ENCODE measurements at regions not wholly inside any gene's neighbourhood (a gene's known extent, or its start where the extent isn't known, plus 50 kb on each side); places are given as distances from the start of the nearest gene placed in this dataset.

- Histone ChIP-seq H3K9me3 (no peaks in the 10 kb centered on the region), H3K4me1 (ENCODE audit: low read depth) (no peaks in the 10 kb centered on the region), H3K36me3 (ENCODE audit: low read depth) (no peaks in the 10 kb centered on the region), H3K4me3 (no peak overlapping the region)
- intact Hi-C loops (cut with DNase I, micrococcal nuclease), result no loop called here
- TF ChIP-seq, protein P1, sequence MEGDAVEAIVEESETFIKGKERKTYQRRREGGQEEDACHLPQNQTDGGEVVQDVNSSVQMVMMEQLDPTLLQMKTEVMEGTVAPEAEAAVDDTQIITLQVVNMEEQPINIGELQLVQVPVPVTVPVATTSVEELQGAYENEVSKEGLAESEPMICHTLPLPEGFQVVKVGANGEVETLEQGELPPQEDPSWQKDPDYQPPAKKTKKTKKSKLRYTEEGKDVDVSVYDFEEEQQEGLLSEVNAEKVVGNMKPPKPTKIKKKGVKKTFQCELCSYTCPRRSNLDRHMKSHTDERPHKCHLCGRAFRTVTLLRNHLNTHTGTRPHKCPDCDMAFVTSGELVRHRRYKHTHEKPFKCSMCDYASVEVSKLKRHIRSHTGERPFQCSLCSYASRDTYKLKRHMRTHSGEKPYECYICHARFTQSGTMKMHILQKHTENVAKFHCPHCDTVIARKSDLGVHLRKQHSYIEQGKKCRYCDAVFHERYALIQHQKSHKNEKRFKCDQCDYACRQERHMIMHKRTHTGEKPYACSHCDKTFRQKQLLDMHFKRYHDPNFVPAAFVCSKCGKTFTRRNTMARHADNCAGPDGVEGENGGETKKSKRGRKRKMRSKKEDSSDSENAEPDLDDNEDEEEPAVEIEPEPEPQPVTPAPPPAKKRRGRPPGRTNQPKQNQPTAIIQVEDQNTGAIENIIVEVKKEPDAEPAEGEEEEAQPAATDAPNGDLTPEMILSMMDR (IDR thresholded peaks at IDR 0.05), result no peak
- ATAC-seq (no peak), DNase-seq (no peak)
Measured at GRCh38 chr13:105805892-105806627, 729.4 kb downstream of the EFNB2 start.

DNA sequence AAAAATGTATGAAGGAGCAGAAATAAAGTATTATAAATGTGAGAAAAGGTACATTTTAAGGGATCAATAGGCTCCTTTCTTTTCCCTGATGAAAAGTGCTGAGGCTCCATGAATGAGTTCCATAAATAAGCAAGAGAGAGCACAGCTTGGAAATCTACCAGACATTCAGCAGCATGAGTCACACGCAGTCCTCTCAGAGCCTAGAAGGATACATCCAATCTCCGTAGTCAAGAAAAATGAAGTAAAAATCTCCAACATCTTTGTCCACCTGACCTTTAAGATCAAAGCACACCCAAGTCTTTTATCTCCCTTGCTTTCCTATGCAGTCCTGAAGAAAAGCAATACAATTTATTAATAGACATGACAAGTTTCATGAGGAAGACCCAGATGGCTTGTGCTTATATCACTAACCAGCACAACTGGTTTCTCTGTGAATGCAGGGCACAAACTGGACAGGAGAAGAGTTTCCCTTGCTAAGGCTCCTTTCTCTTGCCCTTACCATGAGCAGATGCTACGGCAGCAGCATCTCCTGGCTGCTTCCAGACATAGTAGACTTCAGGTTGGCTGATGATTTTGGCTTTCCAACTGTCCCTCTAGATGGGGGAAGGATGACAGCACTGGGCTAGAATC lies 730.8 kb downstream of the EFNB2 start:
- no peaks in the 10 kb centered on the region for H3K9me3 ChIP-seq
- no peak overlapping the region for H3K4me3 ChIP-seq
- TF ChIP-seq, protein P1 (IDR thresholded peaks at IDR 0.05), result no peak
- DNase-seq (no peak), ATAC-seq (no peak)
- intact Hi-C loops (cut with DNase I, micrococcal nuclease), result no loop called here
- no peaks in the 10 kb centered on the region for H3K36me3 ChIP-seq (ENCODE audit: low read depth)
- H3K4me1 ChIP-seq (ENCODE audit: low read depth), result no peaks in the 10 kb centered on the region

- ATAC-seq (no peak), DNase-seq (no peak)
- Histone ChIP-seq H3K9me3 (no peaks in the 10 kb centered on the region), H3K36me3 (ENCODE audit: low read depth) (no peaks in the 10 kb centered on the region), H3K4me1 (ENCODE audit: low read depth) (no peaks in the 10 kb centered on the region), H3K4me3 (no peak overlapping the region)
- TF ChIP-seq, protein P1 (IDR thresholded peaks at IDR 0.05), result no peak
- intact Hi-C loops (cut with DNase I, micrococcal nuclease), result no loop called here
Measured at GRCh38 chr13:105799155-105799554, 736.3 kb downstream of the EFNB2 start.

GRCh38 chr13:105798541-105798940 lies 736.9 kb downstream of the EFNB2 start:
- ATAC-seq (no peak), DNase-seq (no peak)
- no peaks in the 10 kb centered on the region for H3K9me3 ChIP-seq
- TF ChIP-seq, protein P1 (IDR thresholded peaks at IDR 0.05), result no peak
- H3K4me3 ChIP-seq, result no peak overlapping the region
- no peaks in the 10 kb centered on the region for H3K36me3 ChIP-seq (ENCODE audit: low read depth)
- intact Hi-C loops (cut with DNase I, micrococcal nuclease), result no loop called here
- H3K4me1 ChIP-seq (ENCODE audit: low read depth), result no peaks in the 10 kb centered on the region

DNA sequence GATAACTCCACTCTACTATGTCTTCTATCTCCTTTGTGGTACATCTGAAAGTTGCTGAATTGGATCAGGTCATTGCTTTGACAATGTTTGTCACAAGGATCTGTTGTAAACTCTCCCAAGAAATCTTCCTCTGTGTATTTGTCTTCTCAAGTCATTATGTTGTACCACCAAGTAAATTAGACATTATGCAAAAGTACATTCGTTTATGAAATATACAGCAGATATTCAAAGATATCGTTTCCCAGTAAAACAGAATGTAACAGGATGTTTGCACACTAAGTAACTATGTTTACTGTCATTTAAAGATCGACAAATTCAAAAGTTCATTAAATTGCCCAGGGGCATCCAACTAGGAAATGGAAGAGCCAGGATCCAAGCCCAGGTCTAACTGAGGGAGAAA lies 739.4 kb downstream of the EFNB2 start:
- ATAC-seq (no peak), DNase-seq (no peak)
- intact Hi-C loops (cut with DNase I, micrococcal nuclease), result no loop called here
- no peaks in the 10 kb centered on the region for H3K36me3 ChIP-seq (ENCODE audit: low read depth)
- no peaks in the 10 kb centered on the region for H3K9me3 ChIP-seq
- no peaks in the 10 kb centered on the region for H3K4me1 ChIP-seq (ENCODE audit: low read depth)
- TF ChIP-seq, protein P1 (IDR thresholded peaks at IDR 0.05), result no peak
- no peak overlapping the region for H3K4me3 ChIP-seq
